Uterus (tissue), 2 donors: ENCODE measurements at regions not wholly inside any gene's neighbourhood (a gene's known extent, or its start where the extent isn't known, plus 50 kb on each side); places are given as distances from the start of the nearest gene placed in this dataset.

Experiments
- CTCF ChIP-seq, 4 experiments: fragments of 200-600 bp in 2 of 4; fragments of 450-650 bp in 2 of 4; sonication (generic) in 2 of 4; IDR thresholded peaks; one replicate each; pipeline ENCODE4 v1.5.1; 2016 to 2019; ENCODE audit warnings: antibody characterized with exemption in 4 of 4, mild to moderate bottlenecking in 2 of 4, moderate library complexity in 1 of 4
- POLR2A ChIP-seq, 2 donors: fragments of 450-650 bp; IDR thresholded peaks; one replicate each; pipeline ENCODE4 v1.6.1; 2016; ENCODE audit warnings: antibody characterized with exemption in 2 of 2, mild to moderate bottlenecking in 1 of 2, moderate library complexity in 1 of 2

- TF ChIP-seq CTCF (IDR thresholded peaks at IDR 0.05) (no peak), POLR2A (IDR thresholded peaks at IDR 0.05) (no peak)
These were observed 176.4 kb downstream of the TTC32 start for GRCh38 chr2:19725392-19725791.
